Vagina (tissue), 2 donors: ENCODE measurements at regions not wholly inside any gene's neighbourhood (a gene's known extent, or its start where the extent isn't known, plus 50 kb on each side); places are given as distances from the start of the nearest gene placed in this dataset.

Experiments used
- DNase-seq, 2 donors: peaks; one replicate each; pipeline ENCODE4 v3.0.0-alpha.2; 2017; ENCODE audit errors: extremely low spot score in 2 of 2
- H3K27ac ChIP-seq: fragments of 200-600 bp; sonication (generic); one replicate; pipeline ENCODE4 v1.5.1; 2019
- H3K27me3 ChIP-seq: fragments of 200-600 bp; sonication (generic); one replicate; pipeline ENCODE4 v1.5.1; 2019
- H3K36me3 ChIP-seq, 2 donors: fragments of 200-600 bp; sonication (generic); one replicate each; pipeline ENCODE4 v1.5.1; 2017 to 2019
- H3K4me1 ChIP-seq: fragments of 200-600 bp; sonication (generic); one replicate; pipeline ENCODE4 v1.5.1; 2019
- H3K4me3 ChIP-seq, 2 donors: fragments of 200-600 bp; sonication (generic); 1 replicate in 1 of 2; 2 replicates in 1 of 2; pipeline ENCODE4 v1.5.1; 2016 to 2019
- H3K9me3 ChIP-seq: fragments of 200-600 bp; sonication (generic); one replicate; pipeline ENCODE4 v1.5.1; 2019
- CTCF ChIP-seq, 3 experiments: fragments of 450-650 bp in 2 of 3; fragments of 200-600 bp in 1 of 3; sonication (generic) in 1 of 3; IDR thresholded peaks; one replicate each; pipeline ENCODE4 v1.5.1; 2017 to 2019; ENCODE audit warnings: antibody characterized with exemption in 3 of 3, mild to moderate bottlenecking in 2 of 3, moderate library complexity in 2 of 3
- POLR2A ChIP-seq, 2 donors: fragments of 450-650 bp; IDR thresholded peaks; one replicate each; pipeline ENCODE4 v1.6.1; 2017; ENCODE audit warnings: antibody characterized with exemption in 2 of 2, mild to moderate bottlenecking in 2 of 2, moderate library complexity in 2 of 2
- POLR2AphosphoS5 ChIP-seq, 2 donors: sonication (generic); formaldehyde crosslinking; IDR thresholded peaks; one replicate each; pipeline ENCODE4 v1.9.0; 2017; ENCODE audit warnings: antibody characterized with exemption in 2 of 2, mild to moderate bottlenecking in 2 of 2, low read depth in 1 of 2; ENCODE audit not compliant: insufficient read depth in 1 of 2
- intact Hi-C: fragments of 100-400 bp; cut with DNase I; formaldehyde crosslinking; loops from one replicate; pipeline ENCODE4 v1.15.1; 2023

GRCh38 chr21:17989780-17990179 lies 170.6 kb upstream of the C21orf91 start:
- H3K36me3 ChIP-seq, result no peaks in the 10 kb centered on the region
- no peak for DNase-seq
- H3K4me1 ChIP-seq, result no peaks in the 10 kb centered on the region
- no peaks in the 10 kb centered on the region for H3K27me3 ChIP-seq
- TF ChIP-seq CTCF (IDR thresholded peaks at IDR 0.05) (no peak), POLR2A (IDR thresholded peaks at IDR 0.05) (no peak), POLR2AphosphoS5 (IDR thresholded peaks at IDR 0.05; ENCODE audit: insufficient read depth in 1 of 2, low read depth in 1 of 2) (no peak)
- no peaks in the 10 kb centered on the region for H3K9me3 ChIP-seq
- no peak overlapping the region for H3K27ac ChIP-seq
- intact Hi-C loops, result no loop called here
- no peak overlapping the region for H3K4me3 ChIP-seq

GRCh38 chr21:17988102-17988437 lies 168.9 kb upstream of the C21orf91 start:
- no peak overlapping the region for H3K27ac ChIP-seq
- H3K27me3 ChIP-seq, result no peaks in the 10 kb centered on the region
- TF ChIP-seq POLR2AphosphoS5 (IDR thresholded peaks at IDR 0.05; ENCODE audit: insufficient read depth in 1 of 2, low read depth in 1 of 2) (peak in 1 of 2 donors; percentile 25), CTCF (IDR thresholded peaks at IDR 0.05) (no peak)
- H3K9me3 ChIP-seq, result no peaks in the 10 kb centered on the region
- H3K4me3 ChIP-seq, result no peak overlapping the region
- DNase-seq, result no peak
- H3K36me3 ChIP-seq, result no peaks in the 10 kb centered on the region
- intact Hi-C loops, result no loop called here
- H3K4me1 ChIP-seq, result no peaks in the 10 kb centered on the region

GRCh38 chr21:17987382-17988101 lies 168.4 kb upstream of the C21orf91 start:
- no peaks in the 10 kb centered on the region for H3K4me1 ChIP-seq
- DNase-seq, result no peak

GRCh38 chr21:17981060-17981740 lies 162.0 kb upstream of the C21orf91 start:
- Histone ChIP-seq H3K9me3 (no peaks in the 10 kb centered on the region), H3K4me3 (no peak overlapping the region), H3K4me1 (no peaks in the 10 kb centered on the region), H3K36me3 (no peaks in the 10 kb centered on the region), H3K27me3 (no peaks in the 10 kb centered on the region), H3K27ac (no peak overlapping the region)
- DNase-seq, result no peak
- intact Hi-C loops, result no loop called here
- TF ChIP-seq POLR2AphosphoS5 (IDR thresholded peaks at IDR 0.05; ENCODE audit: insufficient read depth in 1 of 2, low read depth in 1 of 2) (no peak), POLR2A (IDR thresholded peaks at IDR 0.05) (no peak), CTCF (IDR thresholded peaks at IDR 0.05) (no peak)

More at GRCh38 chr21:17987382-17988101, 168.4 kb upstream of the C21orf91 start:
- Histone ChIP-seq H3K27me3 (no peaks in the 10 kb centered on the region), H3K9me3 (no peaks in the 10 kb centered on the region), H3K36me3 (no peaks in the 10 kb centered on the region), H3K27ac (no peak overlapping the region), H3K4me3 (no peak overlapping the region)
- no peak for TF ChIP-seq POLR2A (IDR thresholded peaks at IDR 0.05)
- TF ChIP-seq POLR2AphosphoS5 (IDR thresholded peaks at IDR 0.05; ENCODE audit: insufficient read depth in 1 of 2, low read depth in 1 of 2), result no peak
- TF ChIP-seq CTCF (IDR thresholded peaks at IDR 0.05), result no peak
- intact Hi-C loops, result no loop called here

- H3K36me3 ChIP-seq, result no peaks in the 10 kb centered on the region
- no peaks in the 10 kb centered on the region for H3K4me1 ChIP-seq
- no peak for TF ChIP-seq POLR2A (IDR thresholded peaks at IDR 0.05)
- no peak for TF ChIP-seq CTCF (IDR thresholded peaks at IDR 0.05)
- TF ChIP-seq POLR2AphosphoS5 (IDR thresholded peaks at IDR 0.05; ENCODE audit: insufficient read depth in 1 of 2, low read depth in 1 of 2), result no peak
- intact Hi-C loops, result no loop called here
- H3K4me3 ChIP-seq, result no peak overlapping the region
- H3K27me3 ChIP-seq, result no peaks in the 10 kb centered on the region
- H3K9me3 ChIP-seq, result no peaks in the 10 kb centered on the region
- DNase-seq, result no peak
- no peak overlapping the region for H3K27ac ChIP-seq
These were observed 160.6 kb upstream of the C21orf91 start for GRCh38 chr21:17979763-17980162.
